Muscle of back (tissue), 3 donors: ENCODE measurements at regions not wholly inside any gene's neighbourhood (a gene's known extent, or its start where the extent isn't known, plus 50 kb on each side); places are given as distances from the start of the nearest gene placed in this dataset.
"Not testable (repeated sequence)": the region's sequence is repeated elsewhere in the genome, so short reads cannot be mapped to it uniquely, and the experiment has no call there.

Experiments
- DNase-seq, 3 donors: peaks; one replicate each; pipeline versions ENCODE4 v3.0.0 to v3.0.0-alpha.2; 2013

GRCh38 chr9:74090921-74091320 is 406.2 kb upstream of the RORB start:
- DNase-seq: not testable (repeated sequence)

GRCh38 chr9:74092491-74092834 is 404.7 kb upstream of the RORB start:
- DNase-seq: no peak

GRCh38 chr9:74094037-74094436 is 403.1 kb upstream of the RORB start:
- DNase-seq: not testable (repeated sequence)

- no peak for DNase-seq
Measured at GRCh38 chr9:74094766-74095165, 402.4 kb upstream of the RORB start.

GRCh38 chr9:74095925-74096324 is 401.2 kb upstream of the RORB start:
- DNase-seq: no peak

- DNase-seq: no peak
Measured at GRCh38 chr9:74096420-74096819, 400.7 kb upstream of the RORB start.

GRCh38 chr9:74100042-74100441 is 397.1 kb upstream of the RORB start:
- DNase-seq: no peak

GRCh38 chr9:74102148-74102547 is 395.0 kb upstream of the RORB start:
- not testable (repeated sequence) for DNase-seq

GRCh38 chr9:74102702-74103101 is 394.4 kb upstream of the RORB start:
- no peak for DNase-seq

- DNase-seq: no peak
Measured at GRCh38 chr9:74107692-74108091, 389.4 kb upstream of the RORB start.

GRCh38 chr9:74115976-74116375 is 381.2 kb upstream of the RORB start:
- no peak for DNase-seq

- DNase-seq: no peak
Measured at GRCh38 chr9:74117151-74117550, 380.0 kb upstream of the RORB start.

GRCh38 chr9:74117731-74118130 is 379.4 kb upstream of the RORB start:
- DNase-seq: no peak

- DNase-seq: no peak
Measured at GRCh38 chr9:74120061-74120460, 377.1 kb upstream of the RORB start.

- no peak for DNase-seq
Measured at GRCh38 chr9:74120470-74120869, 376.7 kb upstream of the RORB start.

GRCh38 chr9:74122216-74122615 is 374.9 kb upstream of the RORB start:
- DNase-seq: no peak

- DNase-seq: no peak
Measured at GRCh38 chr9:74122661-74123060, 374.5 kb upstream of the RORB start.

GRCh38 chr9:74125941-74126340 is 371.2 kb upstream of the RORB start:
- DNase-seq: no peak

GRCh38 chr9:74132986-74133385 is 364.1 kb upstream of the RORB start:
- DNase-seq: no peak

GRCh38 chr9:74133921-74134320 is 363.2 kb upstream of the RORB start:
- DNase-seq: no peak

GRCh38 chr9:74138182-74138581 is 359.0 kb upstream of the RORB start:
- no peak for DNase-seq

GRCh38 chr9:74140141-74140540 is 357.0 kb upstream of the RORB start:
- no peak for DNase-seq

- no peak for DNase-seq
Measured at GRCh38 chr9:74147906-74148305, 349.2 kb upstream of the RORB start.

GRCh38 chr9:74172874-74173273 is 324.3 kb upstream of the RORB start:
- DNase-seq: no peak

GRCh38 chr9:74173284-74173683 is 323.9 kb upstream of the RORB start:
- DNase-seq: no peak
